Adrenal gland (tissue), 5 donors: ENCODE measurements at regions not wholly inside any gene's neighbourhood (a gene's known extent, or its start where the extent isn't known, plus 50 kb on each side); places are given as distances from the start of the nearest gene placed in this dataset.

Source experiments
- POLR2A ChIP-seq, 2 donors: fragments of 450-650 bp; IDR thresholded peaks; one replicate each; pipeline ENCODE4 v1.6.1; 2017; ENCODE audit warnings: antibody characterized with exemption in 2 of 2, mild to moderate bottlenecking in 2 of 2, moderate library complexity in 1 of 2
- TF ChIP-seq, protein P1 (sequence below), 6 experiments: fragments of 450-650 bp in 4 of 6; fragments of 200-600 bp in 2 of 6; sonication (generic) in 1 of 6; IDR thresholded peaks; 1 replicate in 5 of 6; 2 replicates in 1 of 6; pipeline versions ENCODE4 v1.5.1 to v1.8.0; 2016 to 2021; ENCODE audit warnings: antibody characterized with exemption in 6 of 6, mild to moderate bottlenecking in 2 of 6, moderate library complexity in 1 of 6
- donor health status: DM: no; HTN: no; CAD: no.

DNA sequence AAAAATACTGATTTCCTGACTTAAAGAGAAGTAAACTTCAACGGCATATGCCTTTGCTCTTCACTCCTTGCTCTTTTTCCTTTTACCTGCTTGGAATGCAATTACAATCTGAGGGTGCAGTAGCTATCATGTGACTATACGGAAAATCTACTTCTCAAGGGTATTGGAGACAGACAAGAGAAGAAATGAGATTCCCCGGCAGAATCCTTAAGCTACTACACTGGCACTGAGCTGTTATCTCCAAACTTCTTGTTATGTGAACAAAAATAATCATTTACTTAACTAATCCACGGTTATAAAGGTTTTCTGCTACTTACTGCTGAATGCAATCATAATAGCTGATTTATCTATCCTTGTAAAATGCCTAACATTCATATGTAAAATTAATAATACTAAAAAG lies 118.0 kb upstream of the IFNG-AS1 start:
- TF ChIP-seq, protein P1, sequence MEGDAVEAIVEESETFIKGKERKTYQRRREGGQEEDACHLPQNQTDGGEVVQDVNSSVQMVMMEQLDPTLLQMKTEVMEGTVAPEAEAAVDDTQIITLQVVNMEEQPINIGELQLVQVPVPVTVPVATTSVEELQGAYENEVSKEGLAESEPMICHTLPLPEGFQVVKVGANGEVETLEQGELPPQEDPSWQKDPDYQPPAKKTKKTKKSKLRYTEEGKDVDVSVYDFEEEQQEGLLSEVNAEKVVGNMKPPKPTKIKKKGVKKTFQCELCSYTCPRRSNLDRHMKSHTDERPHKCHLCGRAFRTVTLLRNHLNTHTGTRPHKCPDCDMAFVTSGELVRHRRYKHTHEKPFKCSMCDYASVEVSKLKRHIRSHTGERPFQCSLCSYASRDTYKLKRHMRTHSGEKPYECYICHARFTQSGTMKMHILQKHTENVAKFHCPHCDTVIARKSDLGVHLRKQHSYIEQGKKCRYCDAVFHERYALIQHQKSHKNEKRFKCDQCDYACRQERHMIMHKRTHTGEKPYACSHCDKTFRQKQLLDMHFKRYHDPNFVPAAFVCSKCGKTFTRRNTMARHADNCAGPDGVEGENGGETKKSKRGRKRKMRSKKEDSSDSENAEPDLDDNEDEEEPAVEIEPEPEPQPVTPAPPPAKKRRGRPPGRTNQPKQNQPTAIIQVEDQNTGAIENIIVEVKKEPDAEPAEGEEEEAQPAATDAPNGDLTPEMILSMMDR (IDR thresholded peaks at IDR 0.05) = no peak
- TF ChIP-seq POLR2A (IDR thresholded peaks at IDR 0.05) = no peak
